ENCODE measurements at regions not wholly inside any gene's neighbourhood (a gene's known extent, or its start where the extent isn't known, plus 50 kb on each side); places are given as distances from the start of the nearest gene placed in this dataset.

DNA sequence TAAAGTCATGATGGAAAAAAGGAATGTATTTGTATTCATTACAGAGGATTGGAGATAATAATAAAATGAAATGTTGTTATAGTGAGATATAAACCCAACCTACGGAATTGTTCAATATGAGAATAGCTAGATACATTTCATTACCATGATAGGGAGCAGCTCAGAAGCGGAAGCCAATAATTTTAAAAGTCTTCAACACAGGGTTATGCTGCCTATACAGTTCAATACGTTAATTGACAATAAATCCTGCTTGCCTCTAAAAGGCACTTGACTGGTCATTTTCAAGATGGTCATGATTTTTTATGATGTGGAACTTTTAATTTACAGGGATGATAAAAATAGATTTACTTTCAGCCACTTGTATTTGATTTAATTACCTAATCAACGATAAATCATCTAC, 506.8 kb downstream of the TMEM114 start:
- no peak overlapping the region for H3K18ac ChIP-seq (ENCODE audit: extremely low read depth, low read length)
- no peak overlapping the region for H2BK12ac ChIP-seq (ENCODE audit: low read depth, low read length)
- no peak overlapping the region for H2AFZ ChIP-seq (ENCODE audit: low read length)
- H3K4me3 ChIP-seq (ENCODE audit: extremely low read depth in 1 of 4, insufficient read depth in 2 of 4, low read depth in 3 of 4, low read length in 4 of 4): no peak overlapping the region
- FAIRE-seq (no peak), DNase-seq (ENCODE audit: low read depth in 1 of 2, low spot score in 2 of 2) (no peak)
- H4K8ac ChIP-seq (ENCODE audit: extremely low read depth, insufficient read depth, low read length): no peak overlapping the region
- no peak overlapping the region for H2BK5ac ChIP-seq (ENCODE audit: low read depth, low read length)
- no peak overlapping the region for H3K56ac ChIP-seq (replicated peaks; ENCODE audit: insufficient read length, low read depth, low read length)
- H3K36me3 ChIP-seq (ENCODE audit: control insufficient read depth in 2 of 4, insufficient read depth in 4 of 4, low read length in 3 of 4): no peaks in the 10 kb centered on the region
- H3K23ac ChIP-seq (ENCODE audit: insufficient read length): no peak overlapping the region
- no peak overlapping the region for H2BK15ac ChIP-seq (ENCODE audit: low read length)
- no peak overlapping the region for H3K14ac ChIP-seq (ENCODE audit: insufficient read length)
- H3K79me1 ChIP-seq (ENCODE audit: low read depth, low read length): no peaks in the 10 kb centered on the region
- no peak overlapping the region for H3K4me2 ChIP-seq (ENCODE audit: insufficient read depth in 1 of 2, low read depth in 2 of 2, low read length in 2 of 2)
- no peaks in the 10 kb centered on the region for H3K9me3 ChIP-seq (ENCODE audit: insufficient read depth in 2 of 2, low read depth in 1 of 2, low read length in 1 of 2)
- ChIA-PET POLR2A (ENCODE audit: partially characterized antibody) (no interaction called here), CTCF (ENCODE audit: partially characterized antibody) (no interaction called here)
- no peaks in the 10 kb centered on the region for H3K4me1 ChIP-seq (replicated peaks in 1 of 4; ENCODE audit: control insufficient read depth in 3 of 4, insufficient read depth in 4 of 4, low read length in 3 of 4)
- no peaks in the 10 kb centered on the region for H3K27me3 ChIP-seq (replicated peaks in 1 of 4; ENCODE audit: control insufficient read depth in 3 of 4, extremely low read depth in 1 of 4, insufficient read depth in 3 of 4, low read length in 3 of 4)
- no peaks in the 10 kb centered on the region for H4K20me1 ChIP-seq (replicated peaks in 1 of 2; ENCODE audit: control insufficient read depth in 1 of 2, insufficient read depth in 2 of 2, low read length in 2 of 2)
- 92% methylated on average over 4 of the region's 4 CpGs; no CpG with 5 or more reads in 1 of the 2 experiments for WGBS, 2 experiments (ENCODE audit: extremely low coverage in 1 of 2, insufficient coverage in 1 of 2, insufficient read length in 1 of 2, insufficient replicate concordance in 2 of 2, low coverage in 1 of 2, low lambda C conversion rate in 2 of 2, missing lambda C conversion rate in 1 of 2)
- H3K79me2 ChIP-seq (ENCODE audit: control insufficient read depth in 1 of 2, insufficient read depth in 2 of 2, low read length in 2 of 2): no peaks in the 10 kb centered on the region
- H3K4ac ChIP-seq (replicated peaks; ENCODE audit: insufficient read length, low read depth, low read length): no peak overlapping the region
- H2BK20ac ChIP-seq (ENCODE audit: low read length): no peak overlapping the region
- H4K5ac ChIP-seq (ENCODE audit: insufficient read length, low read depth, low read length): no peak overlapping the region
- H2AK5ac ChIP-seq (ENCODE audit: low read depth, low read length): no peak overlapping the region
- H3K9ac ChIP-seq (replicated peaks in 1 of 4; ENCODE audit: extremely low read depth in 1 of 4, low read depth in 3 of 4, low read length in 3 of 4): no peak overlapping the region
- no peak overlapping the region for H3K27ac ChIP-seq (ENCODE audit: low read depth, low read length)
- no peak overlapping the region for H4K91ac ChIP-seq (replicated peaks; ENCODE audit: insufficient read length, low read length)
- H2BK120ac ChIP-seq (replicated peaks; ENCODE audit: low read depth, low read length): no peak overlapping the region
- no peaks in the 10 kb centered on the region; the same call in 1 of the 2 replicates for H3K23me2 ChIP-seq (ENCODE audit: low read depth, low read length)
- TF ChIP-seq ATF3 (IDR thresholded peaks at IDR 0.05; ENCODE audit: insufficient read depth, low read depth, low read length) (no peak), CREB1 (IDR thresholded peaks at IDR 0.05) (no peak)
